ENCODE measurements at regions not wholly inside any gene's neighbourhood (a gene's known extent, or its start where the extent isn't known, plus 50 kb on each side); places are given as distances from the start of the nearest gene placed in this dataset.

GRCh38 chr6:28710466-28711191 lies 184.9 kb downstream of the GPX5 start:
- TF ChIP-seq CTCF (conservative IDR thresholded peaks at IDR 0.05; ENCODE audit: low read depth, low read length) (no peak), EZH2 (IDR thresholded peaks at IDR 0.05; ENCODE audit: borderline replicate concordance, low read depth, low read length, poor library complexity, severe bottlenecking) (no peak)
